ENCODE measurements at regions not wholly inside any gene's neighbourhood (a gene's known extent, or its start where the extent isn't known, plus 50 kb on each side); places are given as distances from the start of the nearest gene placed in this dataset.

GRCh38 chr11:103676413-103676812 is 360.0 kb upstream of the DDI1 start:
- no peak for TF ChIP-seq FOXJ3 (CRISPR knock-in tag; IDR thresholded peaks at IDR 0.05; ENCODE audit: borderline replicate concordance)
- TF ChIP-seq, protein P1, sequence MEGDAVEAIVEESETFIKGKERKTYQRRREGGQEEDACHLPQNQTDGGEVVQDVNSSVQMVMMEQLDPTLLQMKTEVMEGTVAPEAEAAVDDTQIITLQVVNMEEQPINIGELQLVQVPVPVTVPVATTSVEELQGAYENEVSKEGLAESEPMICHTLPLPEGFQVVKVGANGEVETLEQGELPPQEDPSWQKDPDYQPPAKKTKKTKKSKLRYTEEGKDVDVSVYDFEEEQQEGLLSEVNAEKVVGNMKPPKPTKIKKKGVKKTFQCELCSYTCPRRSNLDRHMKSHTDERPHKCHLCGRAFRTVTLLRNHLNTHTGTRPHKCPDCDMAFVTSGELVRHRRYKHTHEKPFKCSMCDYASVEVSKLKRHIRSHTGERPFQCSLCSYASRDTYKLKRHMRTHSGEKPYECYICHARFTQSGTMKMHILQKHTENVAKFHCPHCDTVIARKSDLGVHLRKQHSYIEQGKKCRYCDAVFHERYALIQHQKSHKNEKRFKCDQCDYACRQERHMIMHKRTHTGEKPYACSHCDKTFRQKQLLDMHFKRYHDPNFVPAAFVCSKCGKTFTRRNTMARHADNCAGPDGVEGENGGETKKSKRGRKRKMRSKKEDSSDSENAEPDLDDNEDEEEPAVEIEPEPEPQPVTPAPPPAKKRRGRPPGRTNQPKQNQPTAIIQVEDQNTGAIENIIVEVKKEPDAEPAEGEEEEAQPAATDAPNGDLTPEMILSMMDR (IDR thresholded peaks at IDR 0.05), result no peak
- TF ChIP-seq ELF4 (CRISPR knock-in tag; IDR thresholded peaks at IDR 0.05; ENCODE audit: low read depth), result no peak
- TF ChIP-seq GABPB1 (CRISPR knock-in tag; IDR thresholded peaks at IDR 0.05), result no peak
- no peak for TF ChIP-seq TEAD1 (CRISPR knock-in tag; IDR thresholded peaks at IDR 0.05)
- no peak for TF ChIP-seq ZNF121 (CRISPR knock-in tag; IDR thresholded peaks at IDR 0.05)
- TF ChIP-seq, protein P2, sequence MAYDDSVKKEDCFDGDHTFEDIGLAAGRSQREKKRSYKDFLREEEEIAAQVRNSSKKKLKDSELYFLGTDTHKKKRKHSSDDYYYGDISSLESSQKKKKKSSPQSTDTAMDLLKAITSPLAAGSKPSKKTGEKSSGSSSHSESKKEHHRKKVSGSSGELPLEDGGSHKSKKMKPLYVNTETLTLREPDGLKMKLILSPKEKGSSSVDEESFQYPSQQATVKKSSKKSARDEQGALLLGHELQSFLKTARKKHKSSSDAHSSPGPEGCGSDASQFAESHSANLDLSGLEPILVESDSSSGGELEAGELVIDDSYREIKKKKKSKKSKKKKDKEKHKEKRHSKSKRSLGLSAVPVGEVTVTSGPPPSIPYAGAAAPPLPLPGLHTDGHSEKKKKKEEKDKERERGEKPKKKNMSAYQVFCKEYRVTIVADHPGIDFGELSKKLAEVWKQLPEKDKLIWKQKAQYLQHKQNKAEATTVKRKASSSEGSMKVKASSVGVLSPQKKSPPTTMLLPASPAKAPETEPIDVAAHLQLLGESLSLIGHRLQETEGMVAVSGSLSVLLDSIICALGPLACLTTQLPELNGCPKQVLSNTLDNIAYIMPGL (CRISPR knock-in tag; IDR thresholded peaks at IDR 0.05), result no peak
- TF ChIP-seq, protein P3, sequence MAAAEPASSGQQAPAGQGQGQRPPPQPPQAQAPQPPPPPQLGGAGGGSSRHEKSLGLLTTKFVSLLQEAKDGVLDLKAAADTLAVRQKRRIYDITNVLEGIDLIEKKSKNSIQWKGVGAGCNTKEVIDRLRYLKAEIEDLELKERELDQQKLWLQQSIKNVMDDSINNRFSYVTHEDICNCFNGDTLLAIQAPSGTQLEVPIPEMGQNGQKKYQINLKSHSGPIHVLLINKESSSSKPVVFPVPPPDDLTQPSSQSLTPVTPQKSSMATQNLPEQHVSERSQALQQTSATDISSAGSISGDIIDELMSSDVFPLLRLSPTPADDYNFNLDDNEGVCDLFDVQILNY (CRISPR knock-in tag; IDR thresholded peaks at IDR 0.05), result no peak
- no peak for TF ChIP-seq USF1 (CRISPR knock-in tag; IDR thresholded peaks at IDR 0.05)
